AG04450 (cell line): ENCODE measurements at regions not wholly inside any gene's neighbourhood (a gene's known extent, or its start where the extent isn't known, plus 50 kb on each side); places are given as distances from the start of the nearest gene placed in this dataset.
"Not testable (repeated sequence)": the region's sequence is repeated elsewhere in the genome, so short reads cannot be mapped to it uniquely, and the experiment has no call there.

Experiments
- CTCF ChIA-PET: fragments of 300-600, 350-600 bp; formaldehyde crosslinking; extraction: SDS; loops from one replicate; lab custom pipeline; 2022; ENCODE audit warnings: antibody characterized with exemption, inconsistent platforms; lab: Charles Lee
- POLR2A ChIA-PET: fragments of 350-600 bp; formaldehyde crosslinking; extraction: SDS; loops from one replicate; lab custom pipeline; 2021; ENCODE audit warnings: antibody characterized with exemption, inconsistent platforms; lab: Yijun Ruan, JAX
- DNase-seq: peaks from one replicate; pipeline ENCODE4 v3.0.0-alpha.2; 2011; ENCODE audit warnings: low read depth, low spot score
- H3K27ac ChIP-seq: one replicate; pipeline ENCODE4 v1.5.1; 2012; ENCODE audit warnings: low read depth, low read length, control low read depth
- H3K27me3 ChIP-seq: one replicate; pipeline ENCODE4 v1.6.0; 2012; ENCODE audit warnings: low read length; ENCODE audit not compliant: control insufficient read depth, insufficient read depth
- H3K4me3 ChIP-seq: 2 replicates; pipeline ENCODE4 v1.5.1; 2011; ENCODE audit warnings: mild to moderate bottlenecking, low read depth, low read length, control low read depth
- H3K9me3 ChIP-seq: 2 replicates; pipeline ENCODE4 v1.5.1; 2012; ENCODE audit warnings: low read length; ENCODE audit not compliant: control insufficient read depth, insufficient read depth
- TF ChIP-seq, protein P1 (sequence below): IDR thresholded peaks from 2 replicates; pipeline ENCODE4 v1.5.1; 2011; ENCODE audit warnings: low read depth, low read length, control low read depth, inconsistent platforms

DNA sequence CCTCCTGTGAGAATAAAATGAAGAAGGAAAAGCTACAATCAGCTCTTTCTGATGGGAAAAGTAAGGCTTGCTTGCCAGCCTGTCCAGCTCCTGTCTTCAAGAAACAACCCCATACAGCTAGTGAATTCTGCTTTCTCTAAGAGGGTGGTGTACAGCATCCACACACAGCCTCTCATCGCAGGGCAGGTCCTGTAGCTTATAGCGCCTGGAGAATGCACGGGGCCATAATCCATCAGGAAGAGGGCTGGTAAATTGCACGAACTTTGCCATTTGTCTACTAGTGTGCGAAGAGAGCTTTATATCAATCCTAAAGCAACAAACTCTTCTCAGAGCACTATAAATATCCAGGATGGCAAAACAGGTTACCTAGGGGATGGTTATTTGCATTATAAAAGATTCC lies 83.3 kb upstream of the SAMSN1 start:
- POLR2A ChIA-PET, result no interaction called here
- H3K27ac ChIP-seq, result no peak overlapping the region
- no peak for DNase-seq
- H3K4me3 ChIP-seq, result no peak overlapping the region
- TF ChIP-seq, protein P1, sequence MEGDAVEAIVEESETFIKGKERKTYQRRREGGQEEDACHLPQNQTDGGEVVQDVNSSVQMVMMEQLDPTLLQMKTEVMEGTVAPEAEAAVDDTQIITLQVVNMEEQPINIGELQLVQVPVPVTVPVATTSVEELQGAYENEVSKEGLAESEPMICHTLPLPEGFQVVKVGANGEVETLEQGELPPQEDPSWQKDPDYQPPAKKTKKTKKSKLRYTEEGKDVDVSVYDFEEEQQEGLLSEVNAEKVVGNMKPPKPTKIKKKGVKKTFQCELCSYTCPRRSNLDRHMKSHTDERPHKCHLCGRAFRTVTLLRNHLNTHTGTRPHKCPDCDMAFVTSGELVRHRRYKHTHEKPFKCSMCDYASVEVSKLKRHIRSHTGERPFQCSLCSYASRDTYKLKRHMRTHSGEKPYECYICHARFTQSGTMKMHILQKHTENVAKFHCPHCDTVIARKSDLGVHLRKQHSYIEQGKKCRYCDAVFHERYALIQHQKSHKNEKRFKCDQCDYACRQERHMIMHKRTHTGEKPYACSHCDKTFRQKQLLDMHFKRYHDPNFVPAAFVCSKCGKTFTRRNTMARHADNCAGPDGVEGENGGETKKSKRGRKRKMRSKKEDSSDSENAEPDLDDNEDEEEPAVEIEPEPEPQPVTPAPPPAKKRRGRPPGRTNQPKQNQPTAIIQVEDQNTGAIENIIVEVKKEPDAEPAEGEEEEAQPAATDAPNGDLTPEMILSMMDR, result no peak
- H3K27me3 ChIP-seq, result no peaks in the 10 kb centered on the region
- CTCF ChIA-PET, result no interaction called here
- peaks cover 3% of the 10 kb centered on the region; the same call in 1 of the 2 replicates for H3K9me3 ChIP-seq

DNA sequence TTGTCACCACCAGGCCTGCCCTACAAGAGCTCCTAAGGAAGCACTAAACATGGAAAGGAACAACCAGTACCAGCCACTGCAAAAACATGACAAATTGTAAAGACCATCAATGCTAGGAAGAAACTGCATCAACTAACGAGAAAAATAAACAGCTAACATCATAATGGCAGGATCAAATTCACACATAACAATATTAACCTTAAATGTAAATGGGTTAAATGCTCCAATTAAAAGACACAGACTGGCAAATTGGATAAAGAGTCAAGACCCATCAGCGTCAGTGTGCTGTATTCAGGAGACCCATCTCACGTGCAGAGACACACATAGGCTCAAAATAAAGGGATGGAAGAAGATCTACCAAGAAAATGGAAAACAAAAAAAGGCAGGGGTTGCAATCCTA lies 77.0 kb upstream of the SAMSN1 start:
- DNase-seq, CTCF ChIA-PET, H3K27ac ChIP-seq, H3K4me3 ChIP-seq, H3K27me3 ChIP-seq, H3K9me3 ChIP-seq, POLR2A ChIA-PET: not testable (repeated sequence)

DNA sequence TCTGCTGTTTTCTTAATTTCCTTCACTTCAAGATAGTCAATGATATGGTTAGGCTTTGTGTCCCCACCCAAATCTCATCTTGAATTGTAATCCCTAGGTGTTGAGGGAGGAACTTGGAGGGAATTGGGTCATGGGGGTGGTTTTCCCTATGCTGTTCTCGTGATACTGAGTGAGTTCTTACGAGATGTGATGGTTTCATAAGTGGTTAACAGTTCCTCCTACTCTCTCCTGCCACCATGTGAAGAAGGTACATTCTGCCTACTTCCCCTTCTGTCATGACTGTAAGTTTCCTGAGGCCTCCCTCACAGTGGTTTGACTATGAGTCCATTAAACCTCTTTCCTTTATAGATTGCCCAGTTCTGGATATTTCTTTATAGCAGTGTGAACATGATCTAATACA lies 74.0 kb upstream of the SAMSN1 start:
- Histone ChIP-seq H3K9me3 (peaks cover 8% of the 10 kb centered on the region; the same call in 1 of the 2 replicates), H3K27ac (no peak overlapping the region), H3K27me3 (no peaks in the 10 kb centered on the region), H3K4me3 (no peak overlapping the region)
- ChIA-PET CTCF (no interaction called here), POLR2A (no interaction called here)
- no peak for DNase-seq
- TF ChIP-seq, protein P1, result no peak

DNA sequence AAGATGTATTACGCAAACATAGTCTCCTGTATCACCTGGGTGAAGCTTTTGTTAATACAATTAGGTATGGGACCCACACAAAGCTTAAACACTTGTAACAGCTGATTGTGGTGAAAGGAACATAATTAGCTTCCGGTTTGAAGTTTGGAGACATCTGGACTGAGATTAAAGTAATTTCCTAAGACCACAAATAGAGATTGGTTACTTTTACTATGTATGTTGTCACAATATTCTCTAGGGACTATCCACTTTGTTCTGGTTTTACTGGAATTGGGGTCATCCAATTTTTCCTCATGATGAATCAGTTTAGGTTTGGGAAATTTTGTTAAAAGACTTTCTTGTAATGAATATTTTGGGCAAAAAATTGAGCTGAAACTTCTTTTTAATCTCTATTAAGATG lies 71.8 kb upstream of the SAMSN1 start:
- peaks cover 8% of the 10 kb centered on the region; the same call in 1 of the 2 replicates for H3K9me3 ChIP-seq
- no peaks in the 10 kb centered on the region for H3K27me3 ChIP-seq
- TF ChIP-seq, protein P1, result no peak
- ChIA-PET CTCF (no interaction called here), POLR2A (no interaction called here)
- no peak for DNase-seq
- no peak overlapping the region for H3K4me3 ChIP-seq
- no peak overlapping the region for H3K27ac ChIP-seq

DNA sequence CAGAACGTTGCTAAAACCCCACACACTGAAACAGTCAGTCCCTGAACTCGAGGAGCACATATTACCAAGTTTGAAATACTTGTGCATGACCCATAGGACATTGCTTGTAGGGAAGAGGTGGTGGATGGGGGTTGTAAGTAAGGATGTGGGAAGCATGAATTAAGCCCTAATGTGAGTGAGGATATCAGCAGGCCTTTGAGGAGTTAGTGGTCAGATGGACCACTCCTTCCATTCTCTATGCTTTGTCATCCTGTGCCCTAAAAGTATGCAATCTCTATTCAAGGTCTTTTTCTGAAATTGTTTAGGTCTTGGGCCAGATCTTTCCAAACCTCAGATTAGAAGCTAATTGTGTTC lies 70.9 kb upstream of the SAMSN1 start:
- CTCF ChIA-PET, result no interaction called here
- Histone ChIP-seq H3K27me3 (no peaks in the 10 kb centered on the region), H3K4me3 (no peak overlapping the region), H3K27ac (no peak overlapping the region), H3K9me3 (peaks cover 8% of the 10 kb centered on the region)
- TF ChIP-seq, protein P1, result no peak
- DNase-seq, result no peak
- POLR2A ChIA-PET, result no interaction called here

DNA sequence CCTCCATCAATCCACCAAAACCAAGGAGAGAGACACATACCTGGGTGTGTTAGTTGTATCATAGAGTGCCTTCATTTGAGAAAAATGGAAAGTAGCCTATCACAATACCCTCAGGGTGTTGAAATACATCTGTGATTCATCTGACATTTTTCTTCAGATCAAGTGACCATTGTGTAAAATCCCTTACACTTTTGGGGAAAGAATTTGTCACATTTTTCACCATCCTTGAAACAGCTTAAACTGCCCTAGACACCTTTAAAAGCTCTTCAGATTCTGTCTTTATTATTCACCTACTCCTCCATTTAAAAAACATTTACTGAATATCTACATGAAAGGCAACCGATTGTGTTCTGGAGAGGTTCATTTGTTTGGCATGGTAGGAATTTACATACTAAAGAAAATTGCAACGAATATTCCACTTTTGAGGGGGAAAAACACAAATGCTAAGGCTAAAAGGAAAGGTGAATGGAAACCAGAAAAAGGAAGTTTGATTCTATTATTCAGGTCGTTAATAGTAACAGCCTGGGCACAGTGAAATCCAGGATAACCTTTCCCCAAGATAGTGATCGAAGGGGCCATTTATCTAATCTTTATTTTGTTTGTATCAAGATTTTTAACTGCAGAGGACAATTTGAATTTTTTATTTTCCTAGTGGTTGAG lies 70.4 kb upstream of the SAMSN1 start:
- CTCF ChIA-PET, result no interaction called here
- POLR2A ChIA-PET, result no interaction called here
- H3K9me3 ChIP-seq, result peaks cover 8% of the 10 kb centered on the region
- no peak for DNase-seq
- no peak overlapping the region for H3K4me3 ChIP-seq
- no peaks in the 10 kb centered on the region for H3K27me3 ChIP-seq
- TF ChIP-seq, protein P1, result no peak
- H3K27ac ChIP-seq, result no peak overlapping the region
